OCI-LY1 (cell line): ENCODE measurements at regions not wholly inside any gene's neighbourhood (a gene's known extent, or its start where the extent isn't known, plus 50 kb on each side); places are given as distances from the start of the nearest gene placed in this dataset.

Experiments used
- H2AFZ ChIP-seq: fragments of 200-600 bp; sonication (generic), shearing (Covaris generic); 2 replicates; pipeline ENCODE4 v1.6.0; 2014; ENCODE audit warnings: antibody characterized with exemption, mild to moderate bottlenecking, low read length
- H3F3A ChIP-seq: fragments of 200-600 bp; sonication (generic), shearing (Covaris generic); 2 replicates; pipeline ENCODE4 v1.6.0; 2014; ENCODE audit warnings: mild to moderate bottlenecking, antibody characterized with exemption, low read length, moderate library complexity; ENCODE audit not compliant: insufficient read depth
- H3K27ac ChIP-seq: fragments of 200-600 bp; sonication (generic); 2 replicates; pipeline ENCODE4 v1.5.1; 2014; ENCODE audit warnings: low read length, mixed run types, mild to moderate bottlenecking, low read depth; ENCODE audit not compliant: poor library complexity, severe bottlenecking
- H3K27me3 ChIP-seq: fragments of 200-600 bp; sonication (generic); 2 replicates; pipeline ENCODE4 v1.6.0; 2014; ENCODE audit warnings: antibody characterized with exemption, mild to moderate bottlenecking, low read length, moderate library complexity; ENCODE audit not compliant: insufficient read depth
- H3K36me3 ChIP-seq: fragments of 200-600 bp; sonication (generic); 2 replicates; pipeline ENCODE4 v1.6.1; 2014; ENCODE audit warnings: mild to moderate bottlenecking, antibody characterized with exemption, low read length, moderate library complexity, mixed read lengths; ENCODE audit not compliant: insufficient read depth
- H3K4me1 ChIP-seq: fragments of 200-600 bp; sonication (generic); 2 replicates; pipeline ENCODE4 v1.5.1; 2014; ENCODE audit warnings: mild to moderate bottlenecking, low read length, moderate library complexity; ENCODE audit not compliant: insufficient read depth, severe bottlenecking
- H3K4me2 ChIP-seq: fragments of 200-600 bp; sonication (generic), shearing (Covaris generic); 2 replicates; pipeline ENCODE4 v1.6.1; 2014; ENCODE audit warnings: low read length
- H3K4me3 ChIP-seq: fragments of 200-600 bp; sonication (generic); 2 replicates; pipeline ENCODE4 v1.5.1; 2014; ENCODE audit warnings: low read length, low read depth, mild to moderate bottlenecking, mixed read lengths; ENCODE audit not compliant: poor library complexity, severe bottlenecking
- H3K79me2 ChIP-seq: fragments of 200-600 bp; shearing (Covaris generic); 2 replicates; pipeline ENCODE4 v1.6.1; 2016; ENCODE audit warnings: mixed run types, low read length, mixed read lengths; ENCODE audit not compliant: insufficient read depth
- H3K9ac ChIP-seq: fragments of 200-600 bp; sonication (generic), shearing (Covaris generic); 2 replicates; pipeline ENCODE4 v1.6.1; 2014; ENCODE audit warnings: mild to moderate bottlenecking, low read length, mixed read lengths
- H3K9me2 ChIP-seq: fragments of 200-600 bp; sonication (generic), shearing (Covaris generic); 2 replicates; pipeline ENCODE4 v1.6.1; 2014; ENCODE audit warnings: low read depth, mild to moderate bottlenecking, low read length, mixed read lengths
- H3K9me3 ChIP-seq: fragments of 200-600 bp; shearing (Covaris generic); 2 replicates; pipeline ENCODE4 v1.6.1; 2014; ENCODE audit warnings: low read length, mixed read lengths
- H4K20me1 ChIP-seq: fragments of 200-600 bp; sonication (generic), shearing (Covaris generic); 2 replicates; pipeline ENCODE4 v1.6.0; 2016; ENCODE audit warnings: mild to moderate bottlenecking, low read length; ENCODE audit not compliant: insufficient read depth
- CTCF ChIP-seq: fragments of 200-600 bp; sonication (generic), shearing (Covaris generic); IDR thresholded peaks from 2 replicates; pipeline ENCODE4 v1.5.1; 2017; ENCODE audit warnings: mild to moderate bottlenecking, antibody characterized with exemption, low read length, moderate library complexity, mixed read lengths
- EZH2 ChIP-seq: fragments of 200-600 bp; sonication (generic), shearing (Covaris generic); IDR thresholded peaks from 2 replicates; pipeline ENCODE4 v1.8.0; 2017; ENCODE audit warnings: borderline replicate concordance, mixed run types, mild to moderate bottlenecking, antibody characterized with exemption, low read length, moderate library complexity, mixed read lengths

GRCh38 chr15:93311620-93312019 lies 222.6 kb upstream of the RGMA start:
- H3K9me3 ChIP-seq: no peaks in the 10 kb centered on the region
- no peaks in the 10 kb centered on the region for H3F3A ChIP-seq
- peaks cover 8% of the 10 kb centered on the region; the same call in 1 of the 2 replicates for H3K27me3 ChIP-seq
- no peaks in the 10 kb centered on the region for H3K4me1 ChIP-seq
- no peak overlapping the region for H3K4me2 ChIP-seq
- no peak overlapping the region for H3K27ac ChIP-seq
- H3K36me3 ChIP-seq: no peaks in the 10 kb centered on the region
- no peak overlapping the region for H2AFZ ChIP-seq
- H3K9me2 ChIP-seq: no peaks in the 10 kb centered on the region
- no peak for TF ChIP-seq CTCF
- no peak for TF ChIP-seq EZH2
- H3K79me2 ChIP-seq: no peaks in the 10 kb centered on the region
- H3K4me3 ChIP-seq: no peak overlapping the region
- H4K20me1 ChIP-seq: no peaks in the 10 kb centered on the region
- H3K9ac ChIP-seq: no peak overlapping the region

DNA sequence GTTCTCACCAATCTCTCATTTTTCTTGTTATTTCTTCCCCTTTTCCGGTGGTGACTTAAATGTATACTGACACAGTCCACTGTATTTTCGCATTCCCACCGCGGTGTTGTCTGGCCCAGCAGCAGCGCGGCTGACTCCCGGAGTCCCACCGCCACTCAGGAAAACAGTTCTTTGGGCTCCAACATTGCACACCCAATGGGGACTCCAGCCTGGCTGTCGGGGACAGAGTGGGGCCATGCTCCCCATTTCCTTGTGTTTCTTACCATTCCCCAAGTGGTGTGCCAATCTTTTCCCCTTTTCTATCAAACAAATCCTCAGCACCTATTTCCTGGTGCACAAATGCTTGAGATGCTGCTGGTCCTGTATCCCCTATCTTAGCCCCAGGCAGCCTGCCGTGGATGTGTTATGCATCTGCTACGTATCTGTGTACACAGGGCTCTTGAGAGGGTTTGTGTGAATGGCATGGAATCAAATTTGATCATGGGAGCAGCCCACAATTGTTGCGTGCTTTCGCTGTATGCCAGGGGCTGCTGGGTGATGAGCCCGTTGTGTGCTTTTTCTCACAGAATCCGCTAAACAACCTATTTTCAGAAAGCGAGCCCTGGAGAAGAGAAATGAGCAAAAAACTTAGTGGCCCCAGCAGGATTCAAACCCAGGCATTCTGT lies 219.1 kb upstream of the RGMA start:
- no peak overlapping the region for H3K4me3 ChIP-seq
- H4K20me1 ChIP-seq: no peaks in the 10 kb centered on the region
- no peaks in the 10 kb centered on the region for H3K4me1 ChIP-seq
- no peak overlapping the region for H2AFZ ChIP-seq
- no peak for TF ChIP-seq EZH2
- no peaks in the 10 kb centered on the region for H3K36me3 ChIP-seq
- H3K79me2 ChIP-seq: no peaks in the 10 kb centered on the region
- no peaks in the 10 kb centered on the region for H3F3A ChIP-seq
- no peak overlapping the region for H3K27ac ChIP-seq
- H3K9ac ChIP-seq: no peak overlapping the region
- peaks cover 8% of the 10 kb centered on the region; the same call in 1 of the 2 replicates for H3K27me3 ChIP-seq
- H3K4me2 ChIP-seq: no peak overlapping the region
- no peaks in the 10 kb centered on the region for H3K9me3 ChIP-seq
- H3K9me2 ChIP-seq: no peaks in the 10 kb centered on the region

GRCh38 chr15:93307513-93307912 lies 218.5 kb upstream of the RGMA start:
- no peak overlapping the region for H3K27ac ChIP-seq
- H3K27me3 ChIP-seq: peaks cover 8% of the 10 kb centered on the region; the same call in 1 of the 2 replicates

More at GRCh38 chr15:93307513-93307912, 218.5 kb upstream of the RGMA start:
- H3K4me1 ChIP-seq: no peaks in the 10 kb centered on the region
- TF ChIP-seq CTCF (no peak), EZH2 (no peak)
- H3K9me2 ChIP-seq: no peaks in the 10 kb centered on the region
- no peaks in the 10 kb centered on the region for H3K79me2 ChIP-seq
- no peak overlapping the region for H3K4me3 ChIP-seq
- H4K20me1 ChIP-seq: no peaks in the 10 kb centered on the region
- H3K36me3 ChIP-seq: no peaks in the 10 kb centered on the region
- no peak overlapping the region for H3K9ac ChIP-seq
- no peak overlapping the region for H3K4me2 ChIP-seq
- no peak overlapping the region for H2AFZ ChIP-seq
- no peaks in the 10 kb centered on the region for H3F3A ChIP-seq
- no peaks in the 10 kb centered on the region for H3K9me3 ChIP-seq
